NB4 (cell line): ENCODE measurements at regions not wholly inside any gene's neighbourhood (a gene's known extent, or its start where the extent isn't known, plus 50 kb on each side); places are given as distances from the start of the nearest gene placed in this dataset.

Experiments used
- POLR2A ChIP-seq: IDR thresholded peaks from 2 replicates; pipeline ENCODE4 v1.6.1; 2011; ENCODE audit warnings: mild to moderate bottlenecking; ENCODE audit not compliant: insufficient read length; ENCODE audit errors: extremely low read depth
- TF ChIP-seq, protein P1 (sequence below): IDR thresholded peaks from one replicate; pipeline ENCODE4 v1.5.1; 2012; ENCODE audit warnings: low read depth, low read length

DNA sequence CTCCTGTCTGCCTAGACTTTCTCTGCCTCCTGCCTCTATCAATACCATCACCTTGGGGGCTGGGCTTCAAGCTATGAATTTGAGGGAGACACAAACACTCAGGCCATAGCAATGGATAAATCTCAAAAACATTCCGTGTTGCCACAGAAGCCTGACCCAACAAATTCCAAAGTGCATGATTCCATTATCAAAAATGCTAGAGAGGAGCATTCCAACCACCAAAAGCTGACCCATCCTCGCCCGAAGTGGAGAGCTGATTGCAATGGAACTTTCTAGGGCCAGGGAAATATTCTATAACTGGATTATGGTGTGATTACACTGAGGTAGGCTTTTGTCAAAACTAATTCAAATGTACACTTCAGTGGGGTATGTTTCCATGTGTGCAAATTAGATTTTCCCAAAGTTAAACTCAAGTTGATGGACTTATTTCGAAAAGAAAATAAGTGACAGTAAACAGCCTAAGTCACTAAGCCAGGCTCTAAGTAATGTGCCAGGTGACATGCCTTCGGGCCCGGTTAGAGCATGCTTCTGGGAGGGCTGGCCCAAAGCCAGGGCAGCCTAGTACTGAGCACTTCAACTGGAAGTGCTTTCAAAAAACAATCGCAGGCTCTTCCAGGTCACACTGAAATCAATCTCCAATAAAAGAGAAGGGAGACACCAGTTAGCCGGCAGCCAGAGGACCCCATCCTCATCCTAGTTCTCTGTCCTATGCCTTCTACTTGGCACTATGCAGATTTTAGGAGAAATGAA, 142.3 kb downstream of the TBXT start:
- no peak for TF ChIP-seq POLR2A
- TF ChIP-seq, protein P1, sequence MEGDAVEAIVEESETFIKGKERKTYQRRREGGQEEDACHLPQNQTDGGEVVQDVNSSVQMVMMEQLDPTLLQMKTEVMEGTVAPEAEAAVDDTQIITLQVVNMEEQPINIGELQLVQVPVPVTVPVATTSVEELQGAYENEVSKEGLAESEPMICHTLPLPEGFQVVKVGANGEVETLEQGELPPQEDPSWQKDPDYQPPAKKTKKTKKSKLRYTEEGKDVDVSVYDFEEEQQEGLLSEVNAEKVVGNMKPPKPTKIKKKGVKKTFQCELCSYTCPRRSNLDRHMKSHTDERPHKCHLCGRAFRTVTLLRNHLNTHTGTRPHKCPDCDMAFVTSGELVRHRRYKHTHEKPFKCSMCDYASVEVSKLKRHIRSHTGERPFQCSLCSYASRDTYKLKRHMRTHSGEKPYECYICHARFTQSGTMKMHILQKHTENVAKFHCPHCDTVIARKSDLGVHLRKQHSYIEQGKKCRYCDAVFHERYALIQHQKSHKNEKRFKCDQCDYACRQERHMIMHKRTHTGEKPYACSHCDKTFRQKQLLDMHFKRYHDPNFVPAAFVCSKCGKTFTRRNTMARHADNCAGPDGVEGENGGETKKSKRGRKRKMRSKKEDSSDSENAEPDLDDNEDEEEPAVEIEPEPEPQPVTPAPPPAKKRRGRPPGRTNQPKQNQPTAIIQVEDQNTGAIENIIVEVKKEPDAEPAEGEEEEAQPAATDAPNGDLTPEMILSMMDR = no peak
